ENCODE measurements at regions not wholly inside any gene's neighbourhood (a gene's known extent, or its start where the extent isn't known, plus 50 kb on each side); places are given as distances from the start of the nearest gene placed in this dataset.

- intact Hi-C loops (cut with DNase I), result no loop called here
These were observed 306.6 kb downstream of the EPM2A start for GRCh38 chr6:145428706-145429105.

GRCh38 chr6:145442110-145442509, 293.2 kb downstream of the EPM2A start:
- TF ChIP-seq POLR2AphosphoS5 (IDR thresholded peaks at IDR 0.05; ENCODE audit: insufficient read depth in 1 of 2, low read depth in 1 of 2) (no peak), CTCF (IDR thresholded peaks at IDR 0.05) (no peak), POLR2A (IDR thresholded peaks at IDR 0.05) (no peak)
- Histone ChIP-seq H3K27me3 (no peaks in the 10 kb centered on the region), H3K36me3 (no peaks in the 10 kb centered on the region), H3K9me3 (no peaks in the 10 kb centered on the region), H3K4me1 (no peaks in the 10 kb centered on the region), H3K27ac (no peak overlapping the region), H3K4me3 (no peak overlapping the region)
- DNase-seq (ENCODE audit: extremely low spot score in 2 of 2), result no peak
- intact Hi-C loops (cut with DNase I), result no loop called here

More at GRCh38 chr6:145428706-145429105, 306.6 kb downstream of the EPM2A start:
- Histone ChIP-seq H3K4me1 (no peaks in the 10 kb centered on the region), H3K4me3 (no peak overlapping the region), H3K27ac (no peak overlapping the region), H3K27me3 (no peaks in the 10 kb centered on the region), H3K36me3 (no peaks in the 10 kb centered on the region), H3K9me3 (no peaks in the 10 kb centered on the region)
- DNase-seq (ENCODE audit: extremely low spot score in 2 of 2), result no peak
- TF ChIP-seq POLR2AphosphoS5 (IDR thresholded peaks at IDR 0.05; ENCODE audit: insufficient read depth in 1 of 2, low read depth in 1 of 2) (no peak), CTCF (IDR thresholded peaks at IDR 0.05) (no peak), POLR2A (IDR thresholded peaks at IDR 0.05) (no peak)

GRCh38 chr6:145445674-145446073, 289.6 kb downstream of the EPM2A start:
- no peak overlapping the region for H3K4me3 ChIP-seq
- no peaks in the 10 kb centered on the region for H3K4me1 ChIP-seq
- no peaks in the 10 kb centered on the region for H3K9me3 ChIP-seq
- DNase-seq (ENCODE audit: extremely low spot score in 2 of 2), result no peak
- no peaks in the 10 kb centered on the region for H3K27me3 ChIP-seq
- no peaks in the 10 kb centered on the region for H3K36me3 ChIP-seq
- no peak overlapping the region for H3K27ac ChIP-seq
- TF ChIP-seq CTCF (IDR thresholded peaks at IDR 0.05) (no peak), POLR2A (IDR thresholded peaks at IDR 0.05) (no peak), POLR2AphosphoS5 (IDR thresholded peaks at IDR 0.05; ENCODE audit: insufficient read depth in 1 of 2, low read depth in 1 of 2) (no peak)
- intact Hi-C loops (cut with DNase I), result no loop called here

GRCh38 chr6:145451029-145451428, 284.3 kb downstream of the EPM2A start:
- Histone ChIP-seq H3K4me1 (no peaks in the 10 kb centered on the region), H3K27me3 (no peaks in the 10 kb centered on the region), H3K9me3 (no peaks in the 10 kb centered on the region), H3K4me3 (no peak overlapping the region), H3K27ac (no peak overlapping the region), H3K36me3 (no peaks in the 10 kb centered on the region)
- DNase-seq (ENCODE audit: extremely low spot score in 2 of 2), result no peak
- TF ChIP-seq POLR2AphosphoS5 (IDR thresholded peaks at IDR 0.05; ENCODE audit: insufficient read depth in 1 of 2, low read depth in 1 of 2) (no peak), POLR2A (IDR thresholded peaks at IDR 0.05) (no peak), CTCF (IDR thresholded peaks at IDR 0.05) (no peak)
- intact Hi-C loops (cut with DNase I), result no loop called here

DNA sequence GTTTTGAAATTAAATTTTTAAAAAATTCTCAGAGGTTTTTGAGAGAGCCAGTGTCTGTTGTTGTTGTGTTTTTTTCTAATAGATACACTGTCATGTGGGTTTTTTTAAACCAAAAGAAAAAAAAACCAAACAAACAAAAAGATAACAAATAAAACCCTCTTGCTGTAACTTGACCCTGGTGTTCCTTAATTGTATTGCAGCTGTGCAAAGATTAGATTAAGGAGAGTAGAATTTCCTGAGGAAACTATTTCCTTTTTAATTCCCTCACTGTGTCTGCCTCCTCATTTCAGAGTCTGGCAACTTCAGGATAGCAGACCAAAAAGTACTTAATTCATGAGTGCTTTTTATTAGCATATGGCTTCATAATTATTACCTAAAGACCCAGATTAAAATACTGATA, 281.9 kb downstream of the EPM2A start:
- H3K27ac ChIP-seq, result no peak overlapping the region
- H3K4me1 ChIP-seq, result no peaks in the 10 kb centered on the region
- no peaks in the 10 kb centered on the region for H3K36me3 ChIP-seq
- H3K4me3 ChIP-seq, result no peak overlapping the region
- TF ChIP-seq POLR2A (IDR thresholded peaks at IDR 0.05) (no peak), CTCF (IDR thresholded peaks at IDR 0.05) (no peak), POLR2AphosphoS5 (IDR thresholded peaks at IDR 0.05; ENCODE audit: insufficient read depth in 1 of 2, low read depth in 1 of 2) (no peak)
- intact Hi-C loops (cut with DNase I), result no loop called here
- H3K9me3 ChIP-seq, result no peaks in the 10 kb centered on the region
- DNase-seq (ENCODE audit: extremely low spot score in 2 of 2), result no peak
- H3K27me3 ChIP-seq, result no peaks in the 10 kb centered on the region

Data from vagina (tissue), 2 donors.